ENCODE measurements at regions not wholly inside any gene's neighbourhood (a gene's known extent, or its start where the extent isn't known, plus 50 kb on each side); places are given as distances from the start of the nearest gene placed in this dataset.

GRCh38 chr4:10188400-10189004 is 71.9 kb upstream of the WDR1 start:
- Mint-ChIP-seq H3K36me3 (ENCODE audit: insufficient read depth in 1 of 3, low read depth in 3 of 3) (no peaks in the 10 kb centered on the region), H3K4me3 (no peak overlapping the region), H3K27ac (no peak overlapping the region), H3K27me3 (ENCODE audit: low read depth) (peaks cover 35% of the 10 kb centered on the region), H3K9me3 (no peaks in the 10 kb centered on the region; a peak in 1 of 5 replicates), H3K4me1 (no peaks in the 10 kb centered on the region)
- H3T11ph ChIP-seq (ENCODE audit: low read length): no peak overlapping the region
- no peak overlapping the region for H4K5ac ChIP-seq (ENCODE audit: insufficient read length, low read depth, low read length)
- H2BK5ac ChIP-seq (ENCODE audit: insufficient read length, low read length): no peak overlapping the region
- H2AK5ac ChIP-seq (ENCODE audit: insufficient read length, low read length): no peak overlapping the region
- H3K14ac ChIP-seq (ENCODE audit: insufficient read depth, low read length): no peak overlapping the region
- no peak overlapping the region for H2BK120ac ChIP-seq (ENCODE audit: low read depth, low read length, poor library complexity, severe bottlenecking)
- no peak overlapping the region for H3K56ac ChIP-seq (ENCODE audit: insufficient read length, low read depth, low read length)
- no peak overlapping the region for H3K18ac ChIP-seq (ENCODE audit: insufficient read length, low read depth, low read length)
- H3K9ac ChIP-seq (ENCODE audit: extremely low read depth, insufficient read length, low read length): no peak overlapping the region
- no peak overlapping the region for H3K4ac ChIP-seq (ENCODE audit: low read depth, low read length)
- H3K27me3 ChIP-seq (ENCODE audit: insufficient read depth, low read length): no peaks in the 10 kb centered on the region
- no peaks in the 10 kb centered on the region for H3K9me3 ChIP-seq (ENCODE audit: control insufficient read depth, low read depth, low read length)
- H3K4me1 ChIP-seq (ENCODE audit: insufficient read depth, low read length): no peaks in the 10 kb centered on the region
- H3K23ac ChIP-seq (ENCODE audit: insufficient read length, low read depth, low read length): no peak overlapping the region
- no peak overlapping the region for H4K8ac ChIP-seq (replicated peaks; ENCODE audit: insufficient read length, low read depth, low read length)
- H2BK15ac ChIP-seq (ENCODE audit: low read depth, low read length): no peak overlapping the region
- H3K23me2 ChIP-seq (ENCODE audit: insufficient read length, low read depth, low read length, poor library complexity, severe bottlenecking): no peaks in the 10 kb centered on the region
- no peak overlapping the region for H2AFZ ChIP-seq (ENCODE audit: low read length)
- no peak overlapping the region for H3K4me2 ChIP-seq (ENCODE audit: insufficient read depth, insufficient read length, low read length)
- H4K20me1 ChIP-seq (ENCODE audit: control insufficient read depth, insufficient read depth, insufficient read length): no peaks in the 10 kb centered on the region
- WGBS (ENCODE audit: extremely low coverage, insufficient read length, low lambda C conversion rate): no CpG with 5 or more reads among the region's 2 CpGs
- no peaks in the 10 kb centered on the region for H3K79me1 ChIP-seq (ENCODE audit: insufficient read depth, low read depth, low read length, poor library complexity, severe bottlenecking)
- no peaks in the 10 kb centered on the region for H3K79me2 ChIP-seq (ENCODE audit: insufficient read depth, low read length)
- H3K27ac ChIP-seq (ENCODE audit: insufficient read length, low read depth, low read length): no peak overlapping the region
- no peak overlapping the region for H4K91ac ChIP-seq (ENCODE audit: insufficient read length, low read depth, low read length)
- TF ChIP-seq CTCF (conservative IDR thresholded peaks at IDR 0.05): no peak
- H2BK20ac ChIP-seq (ENCODE audit: low read depth, low read length, poor library complexity, severe bottlenecking): no peak overlapping the region
- no peak overlapping the region for H2BK12ac ChIP-seq (ENCODE audit: insufficient read length, low read depth, low read length)
- no peak for DNase-seq
